ENCODE measurements at regions not wholly inside any gene's neighbourhood (a gene's known extent, or its start where the extent isn't known, plus 50 kb on each side); places are given as distances from the start of the nearest gene placed in this dataset.

GRCh38 chr2:60400462-60401246, 152.8 kb downstream of the BCL11A start:
- no peak for DNase-seq

- DNase-seq = no peak
Measured at GRCh38 chr2:60394463-60394862, 159.0 kb downstream of the BCL11A start.

- no peak for DNase-seq
Measured at GRCh38 chr2:60391649-60392375, 161.6 kb downstream of the BCL11A start.

GRCh38 chr2:60391230-60391629, 162.2 kb downstream of the BCL11A start:
- no peak for DNase-seq

- no peak for DNase-seq
Measured at GRCh38 chr2:60386436-60386835, 167.0 kb downstream of the BCL11A start.

GRCh38 chr2:60385648-60386047, 167.8 kb downstream of the BCL11A start:
- DNase-seq = no peak

GRCh38 chr2:60383401-60384143, 169.9 kb downstream of the BCL11A start:
- DNase-seq = no peak

GRCh38 chr2:60380411-60380810, 173.0 kb downstream of the BCL11A start:
- DNase-seq = no peak

GRCh38 chr2:60379684-60380083, 173.8 kb downstream of the BCL11A start:
- DNase-seq = no peak

- no peak for DNase-seq
Measured at GRCh38 chr2:60379216-60379615, 174.2 kb downstream of the BCL11A start.

- DNase-seq = no peak
Measured at GRCh38 chr2:60377825-60378224, 175.6 kb downstream of the BCL11A start.

GRCh38 chr2:60376252-60376651, 177.2 kb downstream of the BCL11A start:
- DNase-seq = no peak

GRCh38 chr2:60371681-60372080, 181.8 kb downstream of the BCL11A start:
- no peak for DNase-seq

GRCh38 chr2:60371219-60371618, 182.2 kb downstream of the BCL11A start:
- DNase-seq = no peak

- DNase-seq = no peak
Measured at GRCh38 chr2:60370814-60371213, 182.6 kb downstream of the BCL11A start.

GRCh38 chr2:60368456-60368855, 185.0 kb downstream of the BCL11A start:
- no peak for DNase-seq

- DNase-seq = no peak
Measured at GRCh38 chr2:60366135-60366712, 187.2 kb downstream of the BCL11A start.

- no peak for DNase-seq
Measured at GRCh38 chr2:60365556-60365955, 187.9 kb downstream of the BCL11A start.

GRCh38 chr2:60364491-60364890, 189.0 kb downstream of the BCL11A start:
- no peak for DNase-seq

- DNase-seq = no peak
Measured at GRCh38 chr2:60361498-60361897, 192.0 kb downstream of the BCL11A start.

GRCh38 chr2:60359569-60359968, 193.9 kb downstream of the BCL11A start:
- DNase-seq = no peak

GRCh38 chr2:60358476-60358875, 195.0 kb downstream of the BCL11A start:
- no peak for DNase-seq
